DOHH2 (cell line): ENCODE measurements at regions not wholly inside any gene's neighbourhood (a gene's known extent, or its start where the extent isn't known, plus 50 kb on each side); places are given as distances from the start of the nearest gene placed in this dataset.

Experiments used
- H3F3A ChIP-seq: fragments of 200-600 bp; sonication (generic), shearing (Covaris generic); 2 replicates; pipeline ENCODE4 v1.6.0; 2016; ENCODE audit warnings: antibody characterized with exemption, mild to moderate bottlenecking; ENCODE audit not compliant: control insufficient read depth, insufficient read depth
- H3K27ac ChIP-seq: fragments of 200-600 bp; sonication (generic); 2 replicates; pipeline ENCODE4 v1.5.1; 2014; ENCODE audit warnings: low read depth, mild to moderate bottlenecking, low read length, moderate library complexity
- H3K27me3 ChIP-seq: fragments of 200-600 bp; sonication (generic); 2 replicates; pipeline ENCODE4 v1.6.1; 2014; ENCODE audit warnings: mild to moderate bottlenecking, low read length, mixed read lengths; ENCODE audit not compliant: control insufficient read depth
- H3K36me3 ChIP-seq: fragments of 200-600 bp; sonication (generic); 2 replicates; pipeline ENCODE4 v1.6.1; 2014; ENCODE audit warnings: mild to moderate bottlenecking, low read length, moderate library complexity, mixed read lengths; ENCODE audit not compliant: control insufficient read depth
- H3K4me1 ChIP-seq: fragments of 200-600 bp; sonication (generic); 2 replicates; pipeline ENCODE4 v1.6.1; 2014; ENCODE audit warnings: mild to moderate bottlenecking, low read length, mixed read lengths; ENCODE audit not compliant: control insufficient read depth
- H3K4me2 ChIP-seq: fragments of 200-600 bp; sonication (generic); 2 replicates; pipeline ENCODE4 v1.6.0; 2014; ENCODE audit warnings: mild to moderate bottlenecking, low read length, moderate library complexity
- H3K4me3 ChIP-seq: fragments of 200-600 bp; sonication (generic); 2 replicates; pipeline ENCODE4 v1.5.1; 2014; ENCODE audit warnings: mild to moderate bottlenecking, low read length, mixed read lengths
- H3K79me2 ChIP-seq: fragments of 200-600 bp; sonication (generic); 2 replicates; pipeline ENCODE4 v1.6.1; 2014; ENCODE audit warnings: mild to moderate bottlenecking, low read length, mixed read lengths; ENCODE audit not compliant: control insufficient read depth
- H3K9me2 ChIP-seq: fragments of 200-600 bp; sonication (generic); replicated peaks from 2 replicates; pipeline ENCODE4 v1.6.1; 2014; ENCODE audit warnings: mild to moderate bottlenecking, low read length, mixed read lengths; ENCODE audit not compliant: control insufficient read depth
- H3K9me3 ChIP-seq: fragments of 200-600 bp; sonication (generic); 2 replicates; pipeline ENCODE4 v1.6.1; 2014; ENCODE audit warnings: antibody characterized with exemption, low read length, mixed read lengths; ENCODE audit not compliant: control insufficient read depth, insufficient read depth
- H4K20me1 ChIP-seq: fragments of 200-600 bp; sonication (generic); 2 replicates; pipeline ENCODE4 v1.6.0; 2014; ENCODE audit warnings: low read depth, mild to moderate bottlenecking, antibody characterized with exemption, low read length, moderate library complexity; ENCODE audit not compliant: control insufficient read depth, insufficient read depth
- CTCF ChIP-seq: fragments of 200-600 bp; sonication (generic); IDR thresholded peaks from one replicate; pipeline ENCODE4 v1.5.1; 2014; ENCODE audit warnings: antibody characterized with exemption, mild to moderate bottlenecking, low read depth, low read length; ENCODE audit not compliant: poor library complexity, severe bottlenecking
- EZH2phosphoT487 ChIP-seq: fragments of 200-600 bp; sonication (generic); IDR thresholded peaks from 2 replicates; pipeline ENCODE4 v1.6.1; 2017; ENCODE audit warnings: borderline replicate concordance, mild to moderate bottlenecking, antibody characterized with exemption, low read length, moderate library complexity, mixed read lengths

- no peaks in the 10 kb centered on the region for H3K36me3 ChIP-seq
- no peaks in the 10 kb centered on the region for H3K27me3 ChIP-seq
- TF ChIP-seq EZH2phosphoT487 (no peak), CTCF (no peak)
- no peaks in the 10 kb centered on the region for H3K9me3 ChIP-seq
- no peak overlapping the region for H3K4me3 ChIP-seq
- no peaks in the 10 kb centered on the region for H3K9me2 ChIP-seq
- no peaks in the 10 kb centered on the region for H3F3A ChIP-seq
- no peaks in the 10 kb centered on the region for H3K4me1 ChIP-seq
- H3K27ac ChIP-seq = no peak overlapping the region
- no peaks in the 10 kb centered on the region for H4K20me1 ChIP-seq
- no peak overlapping the region for H3K4me2 ChIP-seq
- no peaks in the 10 kb centered on the region for H3K79me2 ChIP-seq
These were observed 508.1 kb upstream of the ARX start for GRCh38 chrX:25523574-25524540.

GRCh38 chrX:25527156-25527555 lies 511.4 kb upstream of the ARX start:
- TF ChIP-seq CTCF (no peak), EZH2phosphoT487 (no peak)
- Histone ChIP-seq H3F3A (no peaks in the 10 kb centered on the region), H3K27me3 (no peaks in the 10 kb centered on the region), H3K9me3 (no peaks in the 10 kb centered on the region), H3K4me1 (no peaks in the 10 kb centered on the region), H3K4me3 (no peak overlapping the region), H4K20me1 (no peaks in the 10 kb centered on the region), H3K9me2 (no peaks in the 10 kb centered on the region), H3K4me2 (no peak overlapping the region), H3K36me3 (no peaks in the 10 kb centered on the region), H3K27ac (no peak overlapping the region), H3K79me2 (no peaks in the 10 kb centered on the region)

- H3K79me2 ChIP-seq = no peaks in the 10 kb centered on the region
- no peaks in the 10 kb centered on the region for H3K9me2 ChIP-seq
- TF ChIP-seq CTCF = no peak
- TF ChIP-seq EZH2phosphoT487 = no peak
- H4K20me1 ChIP-seq = no peaks in the 10 kb centered on the region
- no peaks in the 10 kb centered on the region for H3K9me3 ChIP-seq
- no peak overlapping the region for H3K27ac ChIP-seq
- H3K36me3 ChIP-seq = no peaks in the 10 kb centered on the region
- no peak overlapping the region for H3K4me2 ChIP-seq
- no peaks in the 10 kb centered on the region for H3F3A ChIP-seq
- no peaks in the 10 kb centered on the region for H3K4me1 ChIP-seq
- H3K27me3 ChIP-seq = no peaks in the 10 kb centered on the region
- no peak overlapping the region for H3K4me3 ChIP-seq
These were observed 511.8 kb upstream of the ARX start for GRCh38 chrX:25527596-25527995.
